ENCODE measurements at regions not wholly inside any gene's neighbourhood (a gene's known extent, or its start where the extent isn't known, plus 50 kb on each side); places are given as distances from the start of the nearest gene placed in this dataset.

DNA sequence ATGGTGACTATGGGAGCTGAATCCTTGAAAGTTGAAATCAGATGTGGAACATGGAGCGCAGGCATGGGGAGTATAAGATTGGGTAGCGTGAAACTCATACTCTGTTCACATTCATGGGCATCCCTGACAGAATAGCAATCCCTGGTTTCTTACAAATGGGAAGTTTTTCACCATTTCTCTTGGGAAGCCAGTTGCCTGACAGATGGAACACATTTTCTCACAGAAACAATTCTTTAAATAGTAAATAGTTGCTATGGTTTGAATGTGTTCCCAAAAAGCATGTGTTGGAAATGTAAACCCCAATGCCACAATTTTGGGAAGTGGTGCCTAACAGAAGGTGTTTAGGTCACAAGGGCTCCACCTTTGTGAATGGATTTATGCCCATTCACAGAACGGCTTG is 262.8 kb upstream of the HS3ST5 start:
- Histone ChIP-seq H3K56ac (replicated peaks; ENCODE audit: insufficient read length, low read depth, low read length) (no peak overlapping the region), H2AFZ (ENCODE audit: low read length) (no peak overlapping the region), H3K23me2 (ENCODE audit: low read depth, low read length) (no peaks in the 10 kb centered on the region; the same call in 1 of the 2 replicates), H3K27ac (ENCODE audit: low read depth, low read length) (no peak overlapping the region), H3K36me3 (ENCODE audit: control insufficient read depth in 2 of 4, insufficient read depth in 4 of 4, low read length in 3 of 4) (no peaks in the 10 kb centered on the region), H4K20me1 (replicated peaks in 1 of 2; ENCODE audit: control insufficient read depth in 1 of 2, insufficient read depth in 2 of 2, low read length in 2 of 2) (no peaks in the 10 kb centered on the region), H4K8ac (ENCODE audit: extremely low read depth, insufficient read depth, low read length) (no peak overlapping the region), H3K9me3 (ENCODE audit: insufficient read depth in 2 of 2, low read depth in 1 of 2, low read length in 1 of 2) (no peaks in the 10 kb centered on the region), H3K14ac (ENCODE audit: insufficient read length) (no peak overlapping the region), H2BK15ac (ENCODE audit: low read length) (no peak overlapping the region), H4K91ac (replicated peaks; ENCODE audit: insufficient read length, low read length) (no peak overlapping the region), H2BK20ac (ENCODE audit: low read length) (no peak overlapping the region), H3K4ac (replicated peaks; ENCODE audit: insufficient read length, low read depth, low read length) (no peak overlapping the region), H2BK5ac (ENCODE audit: low read depth, low read length) (no peak overlapping the region), H3K9ac (replicated peaks in 1 of 4; ENCODE audit: extremely low read depth in 1 of 4, low read depth in 3 of 4, low read length in 3 of 4) (no peak overlapping the region), H3K18ac (ENCODE audit: extremely low read depth, low read length) (no peak overlapping the region), H3K23ac (ENCODE audit: insufficient read length) (no peak overlapping the region), H3K4me3 (ENCODE audit: extremely low read depth in 1 of 4, insufficient read depth in 2 of 4, low read depth in 3 of 4, low read length in 4 of 4) (no peak overlapping the region), H4K5ac (ENCODE audit: insufficient read length, low read depth, low read length) (no peak overlapping the region), H3K79me2 (ENCODE audit: control insufficient read depth in 1 of 2, insufficient read depth in 2 of 2, low read length in 2 of 2) (no peaks in the 10 kb centered on the region), H2BK120ac (replicated peaks; ENCODE audit: low read depth, low read length) (no peak overlapping the region), H3K79me1 (ENCODE audit: low read depth, low read length) (no peaks in the 10 kb centered on the region), H2AK5ac (ENCODE audit: low read depth, low read length) (no peak overlapping the region), H3K27me3 (replicated peaks in 1 of 4; ENCODE audit: control insufficient read depth in 3 of 4, extremely low read depth in 1 of 4, insufficient read depth in 3 of 4, low read length in 3 of 4) (no peaks in the 10 kb centered on the region), H3K4me1 (replicated peaks in 1 of 4; ENCODE audit: control insufficient read depth in 3 of 4, insufficient read depth in 4 of 4, low read length in 3 of 4) (no peaks in the 10 kb centered on the region), H2BK12ac (ENCODE audit: low read depth, low read length) (no peak overlapping the region), H3K4me2 (ENCODE audit: insufficient read depth in 1 of 2, low read depth in 2 of 2, low read length in 2 of 2) (no peak overlapping the region)
- CTCF ChIA-PET (ENCODE audit: partially characterized antibody) = interaction anchor here (0.6 kb wide), 1 partner anchor 39 kb away, joined by 3 read pairs; no protein-coding TSS in a partner anchor
- TF ChIP-seq TBP (IDR thresholded peaks at IDR 0.05; ENCODE audit: low read depth, low read length) = no peak
- no peak for TF ChIP-seq KDM1A (IDR thresholded peaks at IDR 0.05; ENCODE audit: borderline replicate concordance, low read length)
- no peak for TF ChIP-seq RAD21 (IDR thresholded peaks at IDR 0.05 in 1 of 2, conservative IDR thresholded peaks at IDR 0.05 in 1 of 2; ENCODE audit: low read depth in 2 of 2, low read length in 2 of 2)
- TF ChIP-seq KDM5A (IDR thresholded peaks at IDR 0.05; ENCODE audit: low read length) = no peak
- no peak for TF ChIP-seq RXRA (IDR thresholded peaks at IDR 0.05; ENCODE audit: insufficient read depth, low read depth, low read length)
- no peak for TF ChIP-seq CBX5 (IDR thresholded peaks at IDR 0.05; ENCODE audit: low read depth, low read length)
- TF ChIP-seq, protein P1, sequence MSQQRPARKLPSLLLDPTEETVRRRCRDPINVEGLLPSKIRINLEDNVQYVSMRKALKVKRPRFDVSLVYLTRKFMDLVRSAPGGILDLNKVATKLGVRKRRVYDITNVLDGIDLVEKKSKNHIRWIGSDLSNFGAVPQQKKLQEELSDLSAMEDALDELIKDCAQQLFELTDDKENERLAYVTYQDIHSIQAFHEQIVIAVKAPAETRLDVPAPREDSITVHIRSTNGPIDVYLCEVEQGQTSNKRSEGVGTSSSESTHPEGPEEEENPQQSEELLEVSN (IDR thresholded peaks at IDR 0.05) = no peak
- no peak for TF ChIP-seq TAF1 (IDR thresholded peaks at IDR 0.05; ENCODE audit: low read depth, low read length)
- TF ChIP-seq, protein P2, sequence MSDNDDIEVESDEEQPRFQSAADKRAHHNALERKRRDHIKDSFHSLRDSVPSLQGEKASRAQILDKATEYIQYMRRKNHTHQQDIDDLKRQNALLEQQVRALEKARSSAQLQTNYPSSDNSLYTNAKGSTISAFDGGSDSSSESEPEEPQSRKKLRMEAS (IDR thresholded peaks at IDR 0.05) = no peak
- FAIRE-seq (no peak), DNase-seq (ENCODE audit: low read depth in 1 of 2, low spot score in 2 of 2) (no peak)
- 90% methylated on average over 3 of the region's 3 CpGs; no CpG with 5 or more reads in 1 of the 2 experiments for WGBS, 2 experiments (ENCODE audit: extremely low coverage in 1 of 2, insufficient coverage in 1 of 2, insufficient read length in 1 of 2, insufficient replicate concordance in 2 of 2, low coverage in 1 of 2, low lambda C conversion rate in 2 of 2, missing lambda C conversion rate in 1 of 2)
- POLR2A ChIA-PET (ENCODE audit: partially characterized antibody) = no interaction called here
